Activated CD8-positive, alpha-beta T cell treated with anti-CD3 and anti-CD28 coated beads, Interleukin-2, amount 10 ng/mL, durations not matched to agents 7 days and 5 days (primary cell): ENCODE measurements at regions not wholly inside any gene's neighbourhood (a gene's known extent, or its start where the extent isn't known, plus 50 kb on each side); places are given as distances from the start of the nearest gene placed in this dataset.
A peak's percentile ranks its signal among the peaks of the same experiment; 100 is the strongest.
"Not testable (repeated sequence)": the region's sequence is repeated elsewhere in the genome, so short reads cannot be mapped to it uniquely, and the experiment has no call there.

ENCODE experiments used
- ATAC-seq: fragments of 150-1000 bp; cut with Tn5 transposase; one replicate; pipeline ENCODE4 v1.10.0; 2021; ENCODE audit warnings: moderate library complexity
- CTCF ChIA-PET: fragments of 350-600 bp; sonication (Branson Sonifier 250); formaldehyde crosslinking; loops from one replicate; lab custom pipeline; 2021; ENCODE audit warnings: antibody characterized with exemption; lab: Charles Lee
- POLR2A ChIA-PET: fragments of 350-600 bp; sonication (Branson Sonifier 250); formaldehyde crosslinking; loops from one replicate; lab custom pipeline; 2021; ENCODE audit warnings: antibody characterized with exemption; lab: Charles Lee
- DNase-seq: peaks from one replicate; pipeline ENCODE4 v3.0.0-alpha.2; 2020
- H3K27ac Mint-ChIP-seq: one replicate; pipeline ENCODE4 v1.8.0; 2021; ENCODE audit warnings: mild to moderate bottlenecking, mixed read lengths
- H3K27me3 Mint-ChIP-seq: one replicate; pipeline ENCODE4 v1.8.0; 2021; ENCODE audit warnings: low read depth, mixed read lengths
- H3K36me3 Mint-ChIP-seq: one replicate; pipeline ENCODE4 v1.8.0; 2021; ENCODE audit warnings: low read depth, mixed read lengths
- H3K4me1 Mint-ChIP-seq: one replicate; pipeline ENCODE4 v1.8.0; 2021; ENCODE audit warnings: low read depth, mixed read lengths
- H3K4me3 Mint-ChIP-seq: one replicate; pipeline ENCODE4 v1.8.0; 2021; ENCODE audit warnings: mild to moderate bottlenecking, mixed read lengths
- H3K9me3 Mint-ChIP-seq: one replicate; pipeline ENCODE4 v1.8.0; 2022; ENCODE audit warnings: mixed read lengths; ENCODE audit not compliant: insufficient read depth

DNA sequence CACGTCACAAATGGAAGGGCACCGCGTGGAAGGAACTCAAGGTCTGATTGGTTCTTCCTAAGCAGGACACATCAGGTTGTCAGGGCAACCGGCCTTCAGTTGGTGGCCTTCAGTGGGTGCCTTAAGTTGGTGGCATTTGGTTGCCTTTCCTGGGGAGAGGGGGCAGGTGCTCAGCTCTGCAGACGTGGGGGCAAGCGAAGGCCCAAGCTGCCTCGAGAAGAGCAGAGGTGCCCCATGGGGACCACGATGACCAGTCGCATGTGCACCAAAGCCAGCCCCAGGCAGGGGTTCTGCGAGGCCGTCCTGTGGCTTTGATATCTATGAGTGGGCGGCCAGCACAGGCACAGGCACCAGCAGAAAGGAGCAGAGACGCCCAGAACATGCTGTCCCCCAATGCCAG lies 1742.8 kb upstream of the DEFB115 start:
- H3K4me1 Mint-ChIP-seq, POLR2A ChIA-PET, ATAC-seq, H3K27ac Mint-ChIP-seq, CTCF ChIA-PET, H3K4me3 Mint-ChIP-seq, H3K27me3 Mint-ChIP-seq, H3K36me3 Mint-ChIP-seq: not testable (repeated sequence)
- peak; percentile 18 for DNase-seq
- H3K9me3 Mint-ChIP-seq = peaks cover 17% of the 10 kb centered on the region

DNA sequence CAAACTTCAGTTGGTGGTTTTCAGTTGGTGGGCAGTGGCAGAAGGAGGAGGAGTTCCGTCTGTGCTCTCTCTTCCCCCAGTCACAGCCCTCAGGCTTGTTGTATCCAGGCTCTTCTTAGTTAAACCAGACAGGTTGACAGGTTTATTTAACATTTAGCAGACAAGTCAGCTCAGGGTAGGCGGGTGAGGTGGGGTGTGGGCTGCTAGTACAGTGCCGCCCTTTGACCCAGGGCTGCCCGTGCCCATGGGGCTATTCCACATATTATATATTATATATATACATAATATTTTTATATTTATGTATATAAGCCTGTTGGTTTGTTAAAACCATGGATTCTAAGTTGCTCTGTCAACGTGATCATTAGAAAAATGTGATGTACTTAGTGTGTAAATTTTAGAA lies 1740.6 kb upstream of the DEFB115 start:
- CTCF ChIA-PET, DNase-seq, ATAC-seq, POLR2A ChIA-PET, H3K36me3 Mint-ChIP-seq, H3K4me3 Mint-ChIP-seq, H3K4me1 Mint-ChIP-seq, H3K27ac Mint-ChIP-seq, H3K27me3 Mint-ChIP-seq: not testable (repeated sequence)
- H3K9me3 Mint-ChIP-seq = peaks cover 17% of the 10 kb centered on the region

DNA sequence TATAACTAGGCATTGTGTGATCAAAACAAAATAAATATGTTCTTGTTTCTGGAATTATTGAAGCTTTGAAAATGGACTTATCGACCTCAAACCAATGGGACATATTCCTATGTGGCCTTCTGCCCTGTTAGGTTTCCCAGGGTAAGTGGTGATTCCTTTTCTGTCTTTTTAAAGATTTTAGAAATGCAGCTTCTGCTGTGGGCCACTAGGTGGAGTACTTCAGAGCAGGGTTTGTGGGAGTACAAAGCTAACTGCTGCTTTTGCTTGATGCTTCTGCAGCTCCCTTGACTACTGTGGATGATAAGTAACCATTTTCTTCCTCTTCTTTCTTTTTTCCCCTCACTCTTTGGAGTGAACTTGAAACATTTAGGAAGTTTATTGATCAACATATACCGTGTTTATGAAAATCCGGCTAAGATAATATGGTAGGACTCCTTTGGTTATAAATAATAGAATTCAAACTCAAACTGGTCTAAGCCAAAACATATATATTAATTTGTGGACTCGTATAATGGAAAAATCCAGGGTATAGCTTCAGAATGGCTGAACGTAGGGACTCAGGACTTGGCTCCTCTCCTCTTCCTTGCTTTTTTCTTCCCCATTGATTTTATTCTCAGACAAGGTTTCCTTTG lies 1737.7 kb upstream of the DEFB115 start:
- DNase-seq, H3K27ac Mint-ChIP-seq, H3K36me3 Mint-ChIP-seq, H3K4me3 Mint-ChIP-seq, H3K27me3 Mint-ChIP-seq, ATAC-seq, POLR2A ChIA-PET, H3K4me1 Mint-ChIP-seq, CTCF ChIA-PET: not testable (repeated sequence)
- H3K9me3 Mint-ChIP-seq = peaks cover 13% of the 10 kb centered on the region

DNA sequence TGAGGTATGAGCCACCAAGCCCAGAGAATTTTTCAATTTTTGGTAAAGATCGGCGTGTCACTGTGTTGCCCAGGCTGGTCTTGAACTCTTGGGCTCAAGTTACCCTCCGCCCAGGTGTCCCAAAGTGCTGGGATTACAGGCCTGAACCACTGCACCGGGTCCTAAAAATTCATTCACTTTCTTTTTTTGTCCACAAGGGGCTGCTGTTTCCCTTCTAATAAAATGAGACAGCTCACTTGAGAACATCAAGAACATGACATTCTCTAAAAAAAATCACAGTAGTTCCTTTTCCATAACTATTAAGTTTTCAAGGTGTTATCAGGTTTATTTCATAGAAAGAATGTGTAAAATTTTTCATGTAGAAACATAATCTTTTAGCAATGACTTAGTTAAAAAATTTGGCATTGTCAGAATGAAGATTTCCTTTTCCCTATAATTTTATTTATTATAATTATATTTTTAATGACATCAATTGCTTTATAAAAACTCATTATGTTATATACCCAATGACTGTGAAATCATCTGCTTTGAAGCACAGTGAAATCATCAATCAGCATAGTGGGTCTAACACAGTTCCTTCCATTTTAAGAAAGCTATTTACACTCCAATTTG lies 1723.8 kb upstream of the DEFB115 start:
- DNase-seq, H3K36me3 Mint-ChIP-seq, H3K4me3 Mint-ChIP-seq, POLR2A ChIA-PET, H3K27ac Mint-ChIP-seq, H3K9me3 Mint-ChIP-seq, ATAC-seq, CTCF ChIA-PET, H3K4me1 Mint-ChIP-seq, H3K27me3 Mint-ChIP-seq: not testable (repeated sequence)

DNA sequence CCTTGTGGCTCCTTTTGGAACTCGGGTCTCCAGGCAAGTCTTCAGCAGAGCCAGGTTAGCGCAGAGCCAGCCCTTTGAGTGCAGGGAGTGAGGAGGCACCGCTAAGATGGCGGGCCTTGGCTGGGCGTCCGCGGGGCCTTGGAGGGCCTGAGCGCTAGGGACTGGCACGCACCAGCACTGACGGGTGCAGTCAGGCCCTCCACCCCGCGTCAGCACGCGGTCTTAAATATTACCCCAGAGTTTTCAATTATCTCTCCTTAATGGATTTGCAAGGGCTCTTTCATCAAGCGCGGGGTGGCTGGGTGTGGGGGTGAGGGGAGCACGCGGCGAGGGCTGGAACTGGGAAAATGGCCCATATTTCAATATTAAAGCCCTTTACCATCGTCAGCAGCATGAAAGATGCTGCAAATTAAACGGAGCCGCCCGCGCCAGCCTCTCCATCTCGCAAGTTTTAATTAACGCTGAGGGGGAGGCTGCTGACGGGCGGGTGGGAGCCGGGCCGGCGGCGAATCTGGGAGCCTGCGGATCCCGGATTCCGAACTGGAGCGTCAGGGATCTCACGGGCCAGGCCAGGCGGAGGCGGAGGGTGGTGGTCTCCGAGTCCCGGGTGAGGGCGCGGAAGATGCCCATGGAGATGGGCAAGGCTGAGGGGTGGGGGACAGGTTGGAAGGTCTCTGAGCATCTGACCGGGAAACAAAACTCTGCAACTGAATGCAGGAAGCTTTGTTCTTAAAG lies 1690.4 kb upstream of the DEFB115 start:
- H3K9me3 Mint-ChIP-seq, ATAC-seq, H3K4me3 Mint-ChIP-seq, H3K27me3 Mint-ChIP-seq, CTCF ChIA-PET, DNase-seq, POLR2A ChIA-PET, H3K4me1 Mint-ChIP-seq, H3K27ac Mint-ChIP-seq, H3K36me3 Mint-ChIP-seq: not testable (repeated sequence)

DNA sequence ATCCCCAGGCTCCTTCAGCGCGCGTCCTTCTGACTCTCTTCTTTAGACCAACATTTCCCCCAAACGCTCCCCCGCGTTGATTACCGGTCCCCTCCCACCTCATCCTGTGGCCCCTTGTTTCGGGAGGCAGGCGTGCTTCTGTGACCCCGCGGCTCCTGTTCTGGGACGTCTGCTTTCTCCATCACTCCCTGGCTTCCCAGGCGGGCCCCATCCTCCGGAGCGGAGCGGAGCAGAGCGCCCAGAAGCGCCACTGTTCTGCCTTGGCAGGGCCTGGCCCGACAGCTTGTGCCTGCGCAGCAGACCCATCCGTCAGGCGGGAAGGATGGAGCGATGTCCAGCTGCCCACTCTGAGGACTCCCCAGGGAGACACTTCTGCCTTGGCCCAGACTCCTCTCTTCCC lies 1689.8 kb upstream of the DEFB115 start:
- H3K9me3 Mint-ChIP-seq, ATAC-seq, POLR2A ChIA-PET, H3K4me1 Mint-ChIP-seq, H3K4me3 Mint-ChIP-seq, H3K36me3 Mint-ChIP-seq, CTCF ChIA-PET, H3K27ac Mint-ChIP-seq, H3K27me3 Mint-ChIP-seq, DNase-seq: not testable (repeated sequence)

DNA sequence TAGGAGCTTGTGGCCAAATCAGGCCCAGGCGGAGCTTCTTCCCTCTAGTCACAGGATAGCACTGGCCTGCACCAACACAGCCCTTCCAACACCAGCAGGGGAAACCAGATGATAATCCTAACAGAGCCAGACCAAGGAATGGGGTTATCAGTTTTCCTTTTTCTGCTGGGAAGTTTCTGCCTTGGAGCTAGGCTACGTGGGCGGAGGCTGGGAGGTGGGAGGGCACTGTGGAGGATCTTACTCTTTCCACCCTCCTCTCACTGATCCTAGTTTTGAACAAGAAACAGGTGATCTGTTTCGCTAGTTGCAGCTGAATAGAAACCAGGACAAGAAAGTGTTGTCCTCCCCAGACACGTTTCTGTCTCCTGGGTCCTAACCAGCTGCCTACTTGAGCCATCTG lies 1687.3 kb upstream of the DEFB115 start:
- H3K4me3 Mint-ChIP-seq, H3K36me3 Mint-ChIP-seq, DNase-seq, H3K9me3 Mint-ChIP-seq, ATAC-seq, H3K27ac Mint-ChIP-seq, H3K27me3 Mint-ChIP-seq, CTCF ChIA-PET, POLR2A ChIA-PET, H3K4me1 Mint-ChIP-seq: not testable (repeated sequence)

DNA sequence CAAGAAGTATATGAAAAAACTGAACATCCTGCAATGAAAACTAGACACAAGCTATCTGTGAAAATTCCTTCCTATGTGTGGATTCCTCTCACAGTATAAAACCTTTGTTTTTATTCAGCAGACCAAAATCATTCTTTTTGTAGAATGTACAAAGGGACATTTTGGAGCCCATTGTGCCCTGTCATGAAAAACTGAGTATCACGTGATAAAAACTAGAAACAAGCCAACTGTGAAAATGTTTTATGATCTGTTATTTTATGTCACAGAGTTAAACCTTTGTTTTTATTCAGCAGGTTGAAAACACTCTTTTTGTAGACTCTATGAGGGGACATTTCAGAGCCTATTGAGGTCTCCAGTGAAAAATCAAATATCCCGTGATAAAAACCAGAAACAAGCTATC lies 1667.9 kb upstream of the DEFB115 start:
- H3K9me3 Mint-ChIP-seq, H3K4me3 Mint-ChIP-seq, CTCF ChIA-PET, H3K36me3 Mint-ChIP-seq, ATAC-seq, POLR2A ChIA-PET, H3K27me3 Mint-ChIP-seq, DNase-seq, H3K27ac Mint-ChIP-seq, H3K4me1 Mint-ChIP-seq: not testable (repeated sequence)

DNA sequence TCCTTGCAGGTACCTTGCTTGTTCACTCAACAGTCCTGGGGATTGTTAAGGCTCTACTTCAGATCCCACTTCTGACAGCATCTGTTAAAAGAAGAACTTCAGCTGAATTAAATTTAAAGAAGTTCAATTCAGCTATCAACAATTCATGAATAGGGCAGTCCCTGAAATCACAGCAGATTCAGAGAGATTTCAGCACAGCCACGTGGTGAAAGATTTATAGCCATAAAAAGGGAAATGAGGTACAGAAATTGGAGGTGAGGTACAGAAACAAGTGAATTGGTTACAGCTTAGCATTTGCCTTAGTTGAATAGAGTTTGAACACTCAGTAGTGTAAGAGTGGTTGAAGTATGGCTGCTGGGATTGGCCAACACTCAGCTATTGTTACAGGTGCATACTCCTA lies 1653.3 kb upstream of the DEFB115 start:
- DNase-seq = not testable (repeated sequence)

DNA sequence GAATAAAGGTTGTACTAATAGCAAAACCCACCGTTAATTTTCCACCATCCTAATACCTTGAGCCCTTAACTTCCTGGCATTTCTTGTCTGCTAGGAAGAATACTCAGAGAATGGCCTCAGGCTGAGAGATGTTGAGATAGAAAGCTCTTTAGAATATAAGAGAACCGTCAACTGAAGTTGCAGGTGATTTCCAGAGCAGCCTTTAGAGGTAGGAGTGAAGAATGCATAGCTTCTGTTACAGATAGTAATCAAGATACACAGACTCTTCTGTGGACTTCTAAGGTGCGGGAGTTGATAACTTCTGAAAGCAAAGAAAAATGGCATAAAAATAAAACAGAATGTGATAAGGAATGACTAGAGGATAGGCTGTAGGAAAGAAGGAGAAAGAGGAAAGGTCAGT lies 1651.3 kb upstream of the DEFB115 start:
- ATAC-seq, H3K36me3 Mint-ChIP-seq, H3K4me3 Mint-ChIP-seq, DNase-seq, H3K27ac Mint-ChIP-seq, CTCF ChIA-PET, POLR2A ChIA-PET, H3K4me1 Mint-ChIP-seq, H3K27me3 Mint-ChIP-seq, H3K9me3 Mint-ChIP-seq: not testable (repeated sequence)

More for the DNA sequence above, 1653.3 kb upstream of the DEFB115 start:
- H3K36me3 Mint-ChIP-seq, H3K4me3 Mint-ChIP-seq, H3K4me1 Mint-ChIP-seq, ATAC-seq, H3K9me3 Mint-ChIP-seq, H3K27me3 Mint-ChIP-seq, H3K27ac Mint-ChIP-seq, POLR2A ChIA-PET, CTCF ChIA-PET: not testable (repeated sequence)

DNA sequence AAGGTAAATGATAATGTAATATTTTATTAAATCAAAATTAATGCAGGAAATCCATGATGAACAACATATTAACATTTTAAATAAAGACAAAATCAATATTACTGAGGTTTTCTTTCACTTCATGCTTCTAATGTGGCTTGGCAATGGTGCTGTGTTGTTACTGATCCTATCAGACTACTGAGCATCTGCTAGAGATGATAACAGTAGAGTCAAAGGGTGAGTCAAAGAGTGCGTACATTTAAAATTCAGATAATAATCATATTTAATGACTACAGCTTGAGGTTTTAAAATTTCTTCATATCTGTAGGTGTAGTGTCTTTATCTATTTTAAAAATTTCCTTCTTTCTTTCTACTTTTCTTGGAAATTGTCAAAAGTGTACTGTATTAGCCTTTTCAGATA lies 1628.1 kb upstream of the DEFB115 start:
- H3K4me1 Mint-ChIP-seq, H3K27me3 Mint-ChIP-seq, DNase-seq, H3K9me3 Mint-ChIP-seq, POLR2A ChIA-PET, CTCF ChIA-PET, H3K36me3 Mint-ChIP-seq, H3K27ac Mint-ChIP-seq, H3K4me3 Mint-ChIP-seq, ATAC-seq: not testable (repeated sequence)
